PC-9 (cell line): ENCODE measurements at regions not wholly inside any gene's neighbourhood (a gene's known extent, or its start where the extent isn't known, plus 50 kb on each side); places are given as distances from the start of the nearest gene placed in this dataset.

Experiments
- BruUV-seq: library from RNA; stranded (reverse); fragments of 400-500 nt; replicated peaks from 2 replicates; lab custom pipeline; 2021; lab: Mats Ljungman, UMichigan
- CTCF ChIA-PET: fragments of 300-600 bp; sonication (Branson Sonifier 250); formaldehyde crosslinking; loops from one replicate; lab custom pipeline; 2022; ENCODE audit warnings: antibody characterized with exemption; lab: Charles Lee
- POLR2A ChIA-PET: fragments of 300-600 bp; sonication (Branson Sonifier 250); formaldehyde crosslinking; loops from one replicate; lab custom pipeline; 2022; ENCODE audit warnings: antibody characterized with exemption; ENCODE audit not compliant: unreplicated experiment; lab: Charles Lee
- DNase-seq, 2 experiments: peaks; one replicate each; pipeline versions ENCODE4 v3.0.0 to v3.0.0-alpha.2; 2015 to 2022; ENCODE audit warnings: mixed read lengths in 1 of 2
- H2AFZ ChIP-seq: fragments of 200-600 bp; sonication (generic); 2 replicates; pipeline ENCODE4 v1.8.1; 2017; ENCODE audit warnings: antibody characterized with exemption
- H3F3A ChIP-seq: fragments of 200-600 bp; sonication (generic); 2 replicates; pipeline ENCODE4 v1.8.1; 2017; ENCODE audit warnings: antibody characterized with exemption, mild to moderate bottlenecking, low read depth; ENCODE audit not compliant: insufficient read depth
- H3K27ac ChIP-seq: fragments of 200-600 bp; sonication (generic); 2 replicates; pipeline ENCODE4 v1.6.1; 2016; ENCODE audit warnings: mixed run types
- H3K27me3 ChIP-seq: fragments of 200-600 bp; sonication (generic); 2 replicates; pipeline ENCODE4 v1.6.1; 2016; ENCODE audit warnings: low read depth, mixed run types; ENCODE audit not compliant: insufficient read depth
- H3K36me3 ChIP-seq: fragments of 200-600 bp; sonication (generic); 2 replicates; pipeline ENCODE4 v1.6.1; 2016; ENCODE audit warnings: low read depth, mixed run types
- H3K4me1 ChIP-seq: fragments of 200-600 bp; sonication (generic); replicated peaks from 2 replicates; pipeline ENCODE4 v1.6.1; 2016; ENCODE audit warnings: mixed run types; ENCODE audit not compliant: insufficient read depth
- H3K4me2 ChIP-seq: fragments of 200-600 bp; sonication (generic); 2 replicates; pipeline ENCODE4 v1.6.1; 2017; ENCODE audit warnings: mixed run types
- H3K4me3 ChIP-seq: fragments of 200-600 bp; sonication (generic); 2 replicates; pipeline ENCODE4 v1.6.1; 2016; ENCODE audit warnings: mixed run types
- H3K79me2 ChIP-seq: fragments of 200-600 bp; sonication (generic); 2 replicates; pipeline ENCODE4 v1.6.1; 2017; ENCODE audit warnings: low read depth, mixed run types
- H3K9me2 ChIP-seq: fragments of 200-600 bp; sonication (generic); 2 replicates; pipeline ENCODE4 v1.8.1; 2017; ENCODE audit warnings: mild to moderate bottlenecking; ENCODE audit not compliant: insufficient read depth
- H3K9me3 ChIP-seq: fragments of 200-600 bp; sonication (generic); 2 replicates; pipeline ENCODE4 v1.8.1; 2016; ENCODE audit warnings: low read depth; ENCODE audit not compliant: insufficient read depth
- H4K20me1 ChIP-seq: fragments of 200-600 bp; sonication (generic); 2 replicates; pipeline ENCODE4 v1.8.1; 2017; ENCODE audit not compliant: insufficient read depth
- CTCF ChIP-seq: fragments of 200-600 bp; sonication (generic); conservative IDR thresholded peaks from 2 replicates; pipeline ENCODE4 v1.6.1; 2017; ENCODE audit warnings: mixed run types, antibody characterized with exemption, mild to moderate bottlenecking, moderate library complexity
- EZH2 ChIP-seq: fragments of 200-600 bp; sonication (generic); IDR thresholded peaks from 2 replicates; pipeline ENCODE4 v1.8.0; 2017; ENCODE audit warnings: antibody characterized with exemption, low read depth
- intact Hi-C: fragments of 100-400 bp; cut with micrococcal nuclease; formaldehyde crosslinking; loops from one replicate; pipeline ENCODE4 v1.10.0; 2022; ENCODE audit not compliant: unreplicated experiment

GRCh38 chr5:103355579-103355978 is 97.0 kb downstream of the MACIR start:
- H3K27me3 ChIP-seq: no peaks in the 10 kb centered on the region
- H3K9me2 ChIP-seq: no peaks in the 10 kb centered on the region; the same call in 1 of the 2 replicates
- BruUV-seq: no TSS peak
- no peaks in the 10 kb centered on the region for H4K20me1 ChIP-seq
- POLR2A ChIA-PET: interaction anchor here (0.7 kb wide), 1 partner anchor 1692 kb away, joined by 4 read pairs; no protein-coding TSS in a partner anchor
- no peak overlapping the region for H3K4me2 ChIP-seq
- DNase-seq: no peak
- no peaks in the 10 kb centered on the region for H3K9me3 ChIP-seq
- no peak overlapping the region for H3K4me3 ChIP-seq
- no peaks in the 10 kb centered on the region for H3K36me3 ChIP-seq
- TF ChIP-seq EZH2 (no peak), CTCF (no peak)
- intact Hi-C loops: no loop called here
- H2AFZ ChIP-seq: no peak overlapping the region
- CTCF ChIA-PET: no interaction called here
- no peaks in the 10 kb centered on the region for H3K79me2 ChIP-seq
- no peak overlapping the region for H3K27ac ChIP-seq
- no peaks in the 10 kb centered on the region for H3F3A ChIP-seq
- H3K4me1 ChIP-seq: no peaks in the 10 kb centered on the region

- Histone ChIP-seq H3K4me3 (no peak overlapping the region), H3K9me2 (no peaks in the 10 kb centered on the region; the same call in 1 of the 2 replicates), H3K4me1 (no peaks in the 10 kb centered on the region), H3F3A (no peaks in the 10 kb centered on the region), H3K4me2 (no peak overlapping the region), H3K79me2 (no peaks in the 10 kb centered on the region), H3K27me3 (no peaks in the 10 kb centered on the region), H3K9me3 (no peaks in the 10 kb centered on the region), H3K27ac (no peak overlapping the region), H2AFZ (no peak overlapping the region), H4K20me1 (no peaks in the 10 kb centered on the region), H3K36me3 (no peaks in the 10 kb centered on the region)
- no peak for DNase-seq
- ChIA-PET CTCF (no interaction called here), POLR2A (no interaction called here)
- TF ChIP-seq CTCF (no peak), EZH2 (no peak)
- intact Hi-C loops: no loop called here
- BruUV-seq: no TSS peak
These were observed 95.9 kb downstream of the MACIR start for GRCh38 chr5:103354446-103354845.

GRCh38 chr5:103353581-103353980 is 95.0 kb downstream of the MACIR start:
- no TSS peak for BruUV-seq
- Histone ChIP-seq H3K4me1 (peaks cover 2% of the 10 kb centered on the region), H3K9me3 (no peaks in the 10 kb centered on the region), H3K9me2 (no peaks in the 10 kb centered on the region; the same call in 1 of the 2 replicates), H3K36me3 (no peaks in the 10 kb centered on the region), H3K79me2 (no peaks in the 10 kb centered on the region), H3K4me3 (no peak overlapping the region), H3K27me3 (no peaks in the 10 kb centered on the region), H3K27ac (no peak overlapping the region), H3K4me2 (no peak overlapping the region), H4K20me1 (no peaks in the 10 kb centered on the region), H3F3A (no peaks in the 10 kb centered on the region), H2AFZ (no peak overlapping the region)
- TF ChIP-seq CTCF: no peak
- no peak for TF ChIP-seq EZH2
- intact Hi-C loops: no loop called here
- DNase-seq: no peak
- CTCF ChIA-PET: no interaction called here
- POLR2A ChIA-PET: no interaction called here
